ENCODE measurements at regions not wholly inside any gene's neighbourhood (a gene's known extent, or its start where the extent isn't known, plus 50 kb on each side); places are given as distances from the start of the nearest gene placed in this dataset.

DNA sequence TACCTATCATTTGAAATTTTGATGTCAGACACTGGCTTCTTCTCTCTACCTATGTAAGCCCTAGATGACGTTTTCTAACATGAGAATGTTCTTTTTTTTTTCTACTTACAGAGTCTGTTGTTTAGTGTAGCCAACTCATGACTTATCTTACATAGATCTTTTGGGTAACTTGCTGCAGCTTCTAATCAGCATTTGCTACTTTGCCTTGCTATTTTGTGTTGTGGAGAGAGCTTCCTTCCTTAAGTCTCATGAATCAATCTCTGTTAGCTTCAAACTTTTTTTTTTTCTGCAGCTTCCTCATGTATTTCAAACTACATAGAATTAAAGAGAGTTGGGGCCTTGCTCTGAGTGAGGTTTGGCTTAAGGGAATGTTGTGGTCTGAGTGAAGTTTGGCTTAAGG is 568.7 kb upstream of the BCHE start:
- Mint-ChIP-seq H3K9me3 (ENCODE audit: insufficient read depth) (peaks cover 2% of the 10 kb centered on the region), H3K4me3 (no peak overlapping the region), H3K27ac (no peak overlapping the region), H3K4me1 (no peaks in the 10 kb centered on the region), H3K27me3 (no peaks in the 10 kb centered on the region)
- H3K79me2 ChIP-seq (ENCODE audit: control insufficient read depth, insufficient read depth, low read length) = no peaks in the 10 kb centered on the region
- no peaks in the 10 kb centered on the region for H3K27me3 ChIP-seq (replicated peaks in 1 of 4; ENCODE audit: control extremely low read depth in 1 of 4, control insufficient read depth in 3 of 4, insufficient read depth in 4 of 4, low read length in 3 of 4)
- H3K27ac ChIP-seq (ENCODE audit: low read length in 2 of 2) = no peak overlapping the region
- ATAC-seq (ENCODE audit: low read depth) (no peak), DNase-seq (no peak)
- H4K20me1 ChIP-seq (ENCODE audit: control insufficient read depth, insufficient read depth, low read length, poor library complexity, severe bottlenecking) = no peaks in the 10 kb centered on the region
- no peak for TF ChIP-seq EZH2 (IDR thresholded peaks at IDR 0.05; ENCODE audit: borderline replicate concordance, insufficient read depth, low read depth, low read length, poor library complexity, severe bottlenecking)
- TF ChIP-seq, protein P1, sequence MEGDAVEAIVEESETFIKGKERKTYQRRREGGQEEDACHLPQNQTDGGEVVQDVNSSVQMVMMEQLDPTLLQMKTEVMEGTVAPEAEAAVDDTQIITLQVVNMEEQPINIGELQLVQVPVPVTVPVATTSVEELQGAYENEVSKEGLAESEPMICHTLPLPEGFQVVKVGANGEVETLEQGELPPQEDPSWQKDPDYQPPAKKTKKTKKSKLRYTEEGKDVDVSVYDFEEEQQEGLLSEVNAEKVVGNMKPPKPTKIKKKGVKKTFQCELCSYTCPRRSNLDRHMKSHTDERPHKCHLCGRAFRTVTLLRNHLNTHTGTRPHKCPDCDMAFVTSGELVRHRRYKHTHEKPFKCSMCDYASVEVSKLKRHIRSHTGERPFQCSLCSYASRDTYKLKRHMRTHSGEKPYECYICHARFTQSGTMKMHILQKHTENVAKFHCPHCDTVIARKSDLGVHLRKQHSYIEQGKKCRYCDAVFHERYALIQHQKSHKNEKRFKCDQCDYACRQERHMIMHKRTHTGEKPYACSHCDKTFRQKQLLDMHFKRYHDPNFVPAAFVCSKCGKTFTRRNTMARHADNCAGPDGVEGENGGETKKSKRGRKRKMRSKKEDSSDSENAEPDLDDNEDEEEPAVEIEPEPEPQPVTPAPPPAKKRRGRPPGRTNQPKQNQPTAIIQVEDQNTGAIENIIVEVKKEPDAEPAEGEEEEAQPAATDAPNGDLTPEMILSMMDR (IDR thresholded peaks at IDR 0.05) = no peak
- no peak overlapping the region for H3K4me3 ChIP-seq (ENCODE audit: control extremely low read depth in 1 of 5, extremely low read depth in 1 of 5, insufficient read depth in 1 of 5, low read depth in 2 of 5, low read length in 4 of 5)
- no peak overlapping the region for H2AFZ ChIP-seq (ENCODE audit: insufficient read depth, low read depth, low read length, poor library complexity, severe bottlenecking)
- intact Hi-C loops (cut with micrococcal nuclease) = no loop called here
- no peaks in the 10 kb centered on the region for H3K36me3 ChIP-seq (replicated peaks in 1 of 2; ENCODE audit: control extremely low read depth in 1 of 2, control insufficient read depth in 1 of 2, extremely low read depth in 1 of 2, insufficient read depth in 2 of 2, low read length in 1 of 2)
- ChIA-PET POLR2A (no interaction called here), CTCF (no interaction called here)
- no peaks in the 10 kb centered on the region for H3K9me3 ChIP-seq (ENCODE audit: control extremely low read depth in 1 of 3, control insufficient read depth in 2 of 3, insufficient read depth in 1 of 3, low read length in 2 of 3)
- H3K4me2 ChIP-seq (replicated peaks; ENCODE audit: low read depth, low read length, poor library complexity, severe bottlenecking) = no peak overlapping the region
- WGBS (ENCODE audit: insufficient coverage) = no CpG with 5 or more reads among the region's 1 CpG
- no peak overlapping the region for H3K9ac ChIP-seq (ENCODE audit: low read length)
- no peaks in the 10 kb centered on the region for H3K4me1 ChIP-seq (ENCODE audit: control insufficient read depth in 2 of 2, insufficient read depth in 2 of 2, low read length in 2 of 2)

DNA sequence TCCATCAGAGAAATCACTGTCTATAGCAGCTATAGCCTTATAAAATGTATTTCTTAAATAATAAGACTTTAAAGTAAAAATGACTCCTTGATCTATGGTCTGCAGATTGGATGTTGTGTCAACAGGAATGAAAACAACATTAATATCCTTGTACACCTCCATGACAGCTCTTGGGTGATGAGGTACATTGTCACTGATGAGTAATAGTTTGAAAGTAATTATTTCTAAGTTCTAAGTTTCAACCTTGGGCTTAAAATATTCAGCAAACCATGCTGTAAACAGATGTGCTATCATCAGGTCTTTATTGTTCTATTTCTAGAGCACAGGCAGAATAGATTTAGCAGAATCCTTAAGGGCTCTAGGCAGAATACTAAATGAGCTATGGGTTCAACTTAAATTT is 568.2 kb upstream of the BCHE start:
- Mint-ChIP-seq H3K4me3 (no peak overlapping the region), H3K9me3 (ENCODE audit: insufficient read depth) (peaks cover 2% of the 10 kb centered on the region), H3K4me1 (no peaks in the 10 kb centered on the region), H3K27ac (no peak overlapping the region), H3K27me3 (no peaks in the 10 kb centered on the region)
- no peak overlapping the region for H3K9ac ChIP-seq (ENCODE audit: low read length)
- H3K27me3 ChIP-seq (replicated peaks in 1 of 4; ENCODE audit: control extremely low read depth in 1 of 4, control insufficient read depth in 3 of 4, insufficient read depth in 4 of 4, low read length in 3 of 4) = no peaks in the 10 kb centered on the region
- H3K79me2 ChIP-seq (ENCODE audit: control insufficient read depth, insufficient read depth, low read length) = no peaks in the 10 kb centered on the region
- H3K27ac ChIP-seq (ENCODE audit: low read length in 2 of 2) = no peak overlapping the region
- no peaks in the 10 kb centered on the region for H3K4me1 ChIP-seq (ENCODE audit: control insufficient read depth in 2 of 2, insufficient read depth in 2 of 2, low read length in 2 of 2)
- intact Hi-C loops (cut with micrococcal nuclease) = no loop called here
- DNase-seq (no peak), ATAC-seq (ENCODE audit: low read depth) (no peak)
- TF ChIP-seq, protein P1 (IDR thresholded peaks at IDR 0.05) = no peak
- no peak for TF ChIP-seq EZH2 (IDR thresholded peaks at IDR 0.05; ENCODE audit: borderline replicate concordance, insufficient read depth, low read depth, low read length, poor library complexity, severe bottlenecking)
- no peaks in the 10 kb centered on the region for H4K20me1 ChIP-seq (ENCODE audit: control insufficient read depth, insufficient read depth, low read length, poor library complexity, severe bottlenecking)
- ChIA-PET POLR2A (no interaction called here), CTCF (no interaction called here)
- no peak overlapping the region for H3K4me3 ChIP-seq (ENCODE audit: control extremely low read depth in 1 of 5, extremely low read depth in 1 of 5, insufficient read depth in 1 of 5, low read depth in 2 of 5, low read length in 4 of 5)
- H2AFZ ChIP-seq (ENCODE audit: insufficient read depth, low read depth, low read length, poor library complexity, severe bottlenecking) = no peak overlapping the region
- H3K36me3 ChIP-seq (replicated peaks in 1 of 2; ENCODE audit: control extremely low read depth in 1 of 2, control insufficient read depth in 1 of 2, extremely low read depth in 1 of 2, insufficient read depth in 2 of 2, low read length in 1 of 2) = no peaks in the 10 kb centered on the region
- H3K9me3 ChIP-seq (ENCODE audit: control extremely low read depth in 1 of 3, control insufficient read depth in 2 of 3, insufficient read depth in 1 of 3, low read length in 2 of 3) = no peaks in the 10 kb centered on the region
- H3K4me2 ChIP-seq (replicated peaks; ENCODE audit: low read depth, low read length, poor library complexity, severe bottlenecking) = no peak overlapping the region
